H9 (cell line): ENCODE measurements at regions not wholly inside any gene's neighbourhood (a gene's known extent, or its start where the extent isn't known, plus 50 kb on each side); places are given as distances from the start of the nearest gene placed in this dataset.

Experiments used
- DNase-seq: peaks from one replicate; pipeline ENCODE4 v3.0.0-alpha.2; 2017
- H2AFZ ChIP-seq: one replicate; pipeline ENCODE4 v1.6.1; 2013; ENCODE audit warnings: mild to moderate bottlenecking, low read length, control low read depth, moderate library complexity
- H2AK5ac ChIP-seq: 2 replicates; pipeline ENCODE4 v1.6.1; 2013; ENCODE audit warnings: low read length, control low read depth, mixed read lengths; ENCODE audit not compliant: insufficient read length
- H2BK120ac ChIP-seq: one replicate; pipeline ENCODE4 v1.6.1; 2013; ENCODE audit warnings: low read depth, mild to moderate bottlenecking, low read length, control low read depth, inconsistent platforms; ENCODE audit not compliant: poor library complexity, severe bottlenecking
- H2BK12ac ChIP-seq: 2 replicates; pipeline ENCODE4 v1.6.1; 2013; ENCODE audit warnings: low read length, control low read depth, mixed read lengths, low read depth; ENCODE audit not compliant: insufficient read length
- H2BK15ac ChIP-seq: 2 replicates; pipeline ENCODE4 v1.6.1; 2013; ENCODE audit warnings: low read depth, low read length, control low read depth
- H2BK20ac ChIP-seq: one replicate; pipeline ENCODE4 v1.6.1; 2013; ENCODE audit warnings: low read depth, mild to moderate bottlenecking, low read length, control low read depth, inconsistent platforms; ENCODE audit not compliant: poor library complexity, severe bottlenecking
- H2BK5ac ChIP-seq: 2 replicates; pipeline ENCODE4 v1.6.1; 2013; ENCODE audit warnings: low read length, control low read depth, mixed read lengths; ENCODE audit not compliant: insufficient read length
- H3K14ac ChIP-seq: 2 replicates; pipeline ENCODE4 v1.6.1; 2013; ENCODE audit warnings: low read length, control low read depth; ENCODE audit not compliant: insufficient read depth
- H3K18ac ChIP-seq: 2 replicates; pipeline ENCODE4 v1.6.1; 2013; ENCODE audit warnings: low read depth, mild to moderate bottlenecking, mixed read lengths, low read length, control low read depth; ENCODE audit not compliant: insufficient read length
- H3K23ac ChIP-seq: 2 replicates; pipeline ENCODE4 v1.6.1; 2013; ENCODE audit warnings: low read length, control low read depth, mixed read lengths, low read depth; ENCODE audit not compliant: insufficient read length
- H3K23me2 ChIP-seq: 2 replicates; pipeline ENCODE4 v1.6.1; 2013; ENCODE audit warnings: low read depth, mild to moderate bottlenecking, mixed read lengths, low read length, control low read depth; ENCODE audit not compliant: insufficient read length, poor library complexity, severe bottlenecking
- H3K27ac ChIP-seq: 2 replicates; pipeline ENCODE4 v1.5.1; 2013; ENCODE audit warnings: low read length, control low read depth, mixed read lengths, low read depth; ENCODE audit not compliant: insufficient read length
- H3K27me3 ChIP-seq: 2 replicates; pipeline ENCODE4 v1.6.1; 2013; ENCODE audit warnings: low read length, control low read depth, inconsistent platforms; ENCODE audit not compliant: insufficient read depth
- H3K4ac ChIP-seq: 2 replicates; pipeline ENCODE4 v1.6.1; 2013; ENCODE audit warnings: low read depth, mild to moderate bottlenecking, control low read depth, inconsistent platforms, low read length, moderate library complexity
- H3K4me1 ChIP-seq: 2 replicates; pipeline ENCODE4 v1.6.1; 2013; ENCODE audit warnings: low read length, control low read depth, inconsistent platforms; ENCODE audit not compliant: insufficient read depth
- H3K4me2 ChIP-seq: 2 replicates; pipeline ENCODE4 v1.6.1; 2013; ENCODE audit warnings: low read length, control low read depth, mixed read lengths; ENCODE audit not compliant: insufficient read length, insufficient read depth
- H3K56ac ChIP-seq: 2 replicates; pipeline ENCODE4 v1.6.1; 2013; ENCODE audit warnings: low read depth, mild to moderate bottlenecking, mixed read lengths, low read length, control low read depth; ENCODE audit not compliant: insufficient read length
- H3K79me1 ChIP-seq: 2 replicates; pipeline ENCODE4 v1.6.1; 2013; ENCODE audit warnings: low read depth, mild to moderate bottlenecking, moderate library complexity, low read length, control low read depth, inconsistent platforms; ENCODE audit not compliant: insufficient read depth, poor library complexity, severe bottlenecking
- H3K79me2 ChIP-seq: 2 replicates; pipeline ENCODE4 v1.6.1; 2013; ENCODE audit warnings: low read length, control low read depth, inconsistent platforms; ENCODE audit not compliant: insufficient read depth
- H3K9ac ChIP-seq: 2 replicates; pipeline ENCODE4 v1.6.1; 2013; ENCODE audit warnings: low read length, control low read depth, mixed read lengths; ENCODE audit not compliant: insufficient read length; ENCODE audit errors: extremely low read depth
- H3K9me3 ChIP-seq: one replicate; pipeline ENCODE4 v1.6.1; 2013; ENCODE audit warnings: low read depth, low read length, inconsistent platforms; ENCODE audit not compliant: control insufficient read depth
- H3T11ph ChIP-seq: one replicate; pipeline ENCODE4 v1.6.1; 2013; ENCODE audit warnings: mild to moderate bottlenecking, low read length, control low read depth, inconsistent platforms
- H4K20me1 ChIP-seq: one replicate; pipeline ENCODE4 v1.6.1; 2013; ENCODE audit not compliant: control insufficient read depth, insufficient read length, insufficient read depth
- H4K5ac ChIP-seq: 2 replicates; pipeline ENCODE4 v1.6.1; 2013; ENCODE audit warnings: low read depth, mild to moderate bottlenecking, mixed read lengths, low read length, control low read depth; ENCODE audit not compliant: insufficient read length
- H4K8ac ChIP-seq: replicated peaks from 2 replicates; pipeline ENCODE4 v1.6.1; 2013; ENCODE audit warnings: low read length, control low read depth, mixed read lengths, low read depth; ENCODE audit not compliant: insufficient read length
- H4K91ac ChIP-seq: 2 replicates; pipeline ENCODE4 v1.6.1; 2013; ENCODE audit warnings: low read depth, mild to moderate bottlenecking, moderate library complexity, mixed read lengths, low read length, control low read depth; ENCODE audit not compliant: insufficient read length
- H3K27ac Mint-ChIP-seq, 3 experiments: 2 replicates in 2 of 3; 3 replicates in 1 of 3; pipeline ENCODE4 v1.8.0; 2020 to 2021; ENCODE audit warnings: mixed read lengths in 3 of 3, mild to moderate bottlenecking in 1 of 3, moderate library complexity in 1 of 3
- H3K27me3 Mint-ChIP-seq: 2 replicates; pipeline ENCODE4 v1.8.0; 2021; ENCODE audit warnings: low read depth, mild to moderate bottlenecking, moderate library complexity, mixed read lengths
- H3K36me3 Mint-ChIP-seq, 3 experiments: 2 replicates in 2 of 3; 3 replicates in 1 of 3; pipeline ENCODE4 v1.8.0; 2020 to 2021; ENCODE audit warnings: low read depth in 3 of 3, mixed read lengths in 3 of 3; ENCODE audit not compliant: insufficient read depth in 1 of 3
- H3K4me1 Mint-ChIP-seq, 2 experiments: 2 replicates each; pipeline ENCODE4 v1.8.0; 2020; ENCODE audit warnings: mixed read lengths in 2 of 2
- H3K4me3 Mint-ChIP-seq, 2 experiments: 2 replicates in 1 of 2; 3 replicates in 1 of 2; pipeline ENCODE4 v1.8.0; 2020 to 2021; ENCODE audit warnings: mild to moderate bottlenecking in 2 of 2, mixed read lengths in 2 of 2, moderate library complexity in 1 of 2
- H3K9me3 Mint-ChIP-seq, 2 experiments: 2 replicates in 1 of 2; 3 replicates in 1 of 2; pipeline ENCODE4 v1.8.0; 2020; ENCODE audit warnings: mild to moderate bottlenecking in 2 of 2, mixed read lengths in 2 of 2, moderate library complexity in 1 of 2
- WGBS: extraction: QIAGEN DNeasy Blood & Tissue Kit; methylation state at CpG from one replicate; pipeline ENCODE4 v1.1.7; 2013; ENCODE audit warnings: missing lambda C conversion rate, low lambda C conversion rate, mixed read lengths; ENCODE audit not compliant: insufficient read length; ENCODE audit errors: extremely low coverage; 5-methylcytosine and 5-hydroxymethylcytosine counted together
- TF ChIP-seq, protein P1 (sequence below): fragments of 200-600 bp; sonication (generic); conservative IDR thresholded peaks from 3 replicates; pipeline ENCODE4 v1.8.0; 2021; ENCODE audit warnings: antibody characterized with exemption, mild to moderate bottlenecking

DNA sequence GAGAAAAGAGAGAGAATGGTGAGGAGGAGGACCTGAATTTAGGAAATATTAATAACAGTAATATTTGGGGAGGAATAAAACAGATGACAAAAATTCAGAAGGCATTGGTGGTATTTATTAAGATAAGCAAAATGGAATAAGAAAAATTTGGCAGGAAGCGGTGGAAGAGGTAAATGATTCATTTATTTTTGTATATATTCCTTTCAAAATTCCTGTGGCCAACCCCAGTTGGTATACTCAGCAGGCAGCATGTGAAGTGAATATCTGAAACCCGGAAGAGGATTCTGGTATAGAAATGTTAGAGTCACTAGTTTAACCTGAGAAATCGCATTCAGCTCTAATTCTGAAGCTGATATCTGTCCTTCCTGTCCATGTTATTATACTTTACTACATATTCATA lies 792.0 kb downstream of the KCNJ2 start:
- no peaks in the 10 kb centered on the region for H3K23me2 ChIP-seq
- H4K91ac ChIP-seq, result no peak overlapping the region
- no peak overlapping the region for H3K23ac ChIP-seq
- Mint-ChIP-seq H3K9me3 (peaks cover 6 to 7% of the 10 kb centered on the region in 2 experiments; a peak in 4 of 5 replicates), H3K27me3 (no peaks in the 10 kb centered on the region), H3K4me1 (no peaks in the 10 kb centered on the region), H3K36me3 (peaks cover 2 to 4% (median 3%) of the 10 kb centered on the region in 3 experiments; a peak in 3 of 7 replicates), H3K27ac (no peak overlapping the region), H3K4me3 (no peak overlapping the region)
- H3K4me2 ChIP-seq, result no peak overlapping the region
- WGBS, result no CpG with 5 or more reads among the region's 3 CpGs
- no peak overlapping the region for H2BK120ac ChIP-seq
- no peaks in the 10 kb centered on the region for H3K4me1 ChIP-seq
- no peak overlapping the region for H2BK12ac ChIP-seq
- no peaks in the 10 kb centered on the region for H3K9me3 ChIP-seq
- no peak overlapping the region for H3K18ac ChIP-seq
- H3K27ac ChIP-seq, result no peak overlapping the region
- H3K9ac ChIP-seq, result no peak overlapping the region
- no peak overlapping the region for H2BK20ac ChIP-seq
- DNase-seq, result no peak
- H2BK15ac ChIP-seq, result no peak overlapping the region
- no peak overlapping the region for H4K5ac ChIP-seq
- no peak overlapping the region for H3K14ac ChIP-seq
- no peaks in the 10 kb centered on the region for H3K79me1 ChIP-seq
- H4K8ac ChIP-seq, result no peak overlapping the region
- H4K20me1 ChIP-seq, result no peaks in the 10 kb centered on the region
- H3K4ac ChIP-seq, result no peak overlapping the region
- no peak overlapping the region for H2BK5ac ChIP-seq
- TF ChIP-seq, protein P1, sequence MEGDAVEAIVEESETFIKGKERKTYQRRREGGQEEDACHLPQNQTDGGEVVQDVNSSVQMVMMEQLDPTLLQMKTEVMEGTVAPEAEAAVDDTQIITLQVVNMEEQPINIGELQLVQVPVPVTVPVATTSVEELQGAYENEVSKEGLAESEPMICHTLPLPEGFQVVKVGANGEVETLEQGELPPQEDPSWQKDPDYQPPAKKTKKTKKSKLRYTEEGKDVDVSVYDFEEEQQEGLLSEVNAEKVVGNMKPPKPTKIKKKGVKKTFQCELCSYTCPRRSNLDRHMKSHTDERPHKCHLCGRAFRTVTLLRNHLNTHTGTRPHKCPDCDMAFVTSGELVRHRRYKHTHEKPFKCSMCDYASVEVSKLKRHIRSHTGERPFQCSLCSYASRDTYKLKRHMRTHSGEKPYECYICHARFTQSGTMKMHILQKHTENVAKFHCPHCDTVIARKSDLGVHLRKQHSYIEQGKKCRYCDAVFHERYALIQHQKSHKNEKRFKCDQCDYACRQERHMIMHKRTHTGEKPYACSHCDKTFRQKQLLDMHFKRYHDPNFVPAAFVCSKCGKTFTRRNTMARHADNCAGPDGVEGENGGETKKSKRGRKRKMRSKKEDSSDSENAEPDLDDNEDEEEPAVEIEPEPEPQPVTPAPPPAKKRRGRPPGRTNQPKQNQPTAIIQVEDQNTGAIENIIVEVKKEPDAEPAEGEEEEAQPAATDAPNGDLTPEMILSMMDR, result no peak
- H2AFZ ChIP-seq, result no peak overlapping the region
- H2AK5ac ChIP-seq, result no peak overlapping the region
- no peak overlapping the region for H3T11ph ChIP-seq
- no peaks in the 10 kb centered on the region for H3K79me2 ChIP-seq
- no peaks in the 10 kb centered on the region for H3K27me3 ChIP-seq
- no peak overlapping the region for H3K56ac ChIP-seq
